ENCODE measurements at regions not wholly inside any gene's neighbourhood (a gene's known extent, or its start where the extent isn't known, plus 50 kb on each side); places are given as distances from the start of the nearest gene placed in this dataset.

- TF ChIP-seq CTCF (IDR thresholded peaks at IDR 0.05) (no peak), POLR2A (IDR thresholded peaks at IDR 0.05) (no peak)
These were observed 462.5 kb upstream of the TBX3 start for GRCh38 chr12:115146453-115146852.
